ENCODE measurements at regions not wholly inside any gene's neighbourhood (a gene's known extent, or its start where the extent isn't known, plus 50 kb on each side); places are given as distances from the start of the nearest gene placed in this dataset.
"Not testable (repeated sequence)": the region's sequence is repeated elsewhere in the genome, so short reads cannot be mapped to it uniquely, and the experiment has no call there.

DNA sequence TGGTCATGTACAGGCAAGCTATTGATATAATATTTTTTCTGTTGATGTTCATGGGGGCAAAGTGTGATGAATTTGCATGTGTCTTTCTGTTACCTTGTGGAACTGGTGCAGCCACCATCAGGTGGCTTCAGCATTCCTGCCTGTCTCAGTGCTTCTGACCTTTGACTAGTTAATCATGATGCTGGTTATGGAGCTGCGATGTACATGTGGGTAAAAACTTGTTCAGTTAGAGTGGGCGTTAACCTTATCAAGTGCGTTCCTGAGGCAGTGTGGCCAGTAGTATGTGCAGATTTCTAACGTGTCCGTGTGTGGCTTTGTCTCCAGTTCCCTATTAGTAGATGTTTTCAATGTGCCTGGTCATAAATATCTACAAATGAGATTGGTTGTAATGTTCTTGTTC lies 127.4 kb upstream of the ZSWIM2 start:
- TF ChIP-seq, protein P1, sequence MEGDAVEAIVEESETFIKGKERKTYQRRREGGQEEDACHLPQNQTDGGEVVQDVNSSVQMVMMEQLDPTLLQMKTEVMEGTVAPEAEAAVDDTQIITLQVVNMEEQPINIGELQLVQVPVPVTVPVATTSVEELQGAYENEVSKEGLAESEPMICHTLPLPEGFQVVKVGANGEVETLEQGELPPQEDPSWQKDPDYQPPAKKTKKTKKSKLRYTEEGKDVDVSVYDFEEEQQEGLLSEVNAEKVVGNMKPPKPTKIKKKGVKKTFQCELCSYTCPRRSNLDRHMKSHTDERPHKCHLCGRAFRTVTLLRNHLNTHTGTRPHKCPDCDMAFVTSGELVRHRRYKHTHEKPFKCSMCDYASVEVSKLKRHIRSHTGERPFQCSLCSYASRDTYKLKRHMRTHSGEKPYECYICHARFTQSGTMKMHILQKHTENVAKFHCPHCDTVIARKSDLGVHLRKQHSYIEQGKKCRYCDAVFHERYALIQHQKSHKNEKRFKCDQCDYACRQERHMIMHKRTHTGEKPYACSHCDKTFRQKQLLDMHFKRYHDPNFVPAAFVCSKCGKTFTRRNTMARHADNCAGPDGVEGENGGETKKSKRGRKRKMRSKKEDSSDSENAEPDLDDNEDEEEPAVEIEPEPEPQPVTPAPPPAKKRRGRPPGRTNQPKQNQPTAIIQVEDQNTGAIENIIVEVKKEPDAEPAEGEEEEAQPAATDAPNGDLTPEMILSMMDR (IDR thresholded peaks at IDR 0.05; ENCODE audit: insufficient read depth, low read length, poor library complexity, severe bottlenecking): no peak

GRCh38 chr2:186972281-186972970 lies 123.5 kb upstream of the ZSWIM2 start:
- no peaks in the 10 kb centered on the region for H3K27me3 ChIP-seq (ENCODE audit: control insufficient read depth, insufficient read depth, low read length)
- no peak overlapping the region for H3K4me3 ChIP-seq (ENCODE audit: low read depth, low read length)
- H3K36me3 ChIP-seq (ENCODE audit: control insufficient read depth, insufficient read depth, low read length): no peaks in the 10 kb centered on the region
- TF ChIP-seq, protein P1 (IDR thresholded peaks at IDR 0.05; ENCODE audit: insufficient read depth, low read length, poor library complexity, severe bottlenecking): no peak
- DNase-seq (ENCODE audit: low read depth): no peak

More for the DNA sequence above, 127.4 kb upstream of the ZSWIM2 start:
- Histone ChIP-seq H3K36me3 (ENCODE audit: control insufficient read depth, insufficient read depth, low read length) (no peaks in the 10 kb centered on the region), H3K4me3 (ENCODE audit: low read depth, low read length) (no peak overlapping the region), H3K27me3 (ENCODE audit: control insufficient read depth, insufficient read depth, low read length) (no peaks in the 10 kb centered on the region)
- DNase-seq (ENCODE audit: low read depth): no peak

DNA sequence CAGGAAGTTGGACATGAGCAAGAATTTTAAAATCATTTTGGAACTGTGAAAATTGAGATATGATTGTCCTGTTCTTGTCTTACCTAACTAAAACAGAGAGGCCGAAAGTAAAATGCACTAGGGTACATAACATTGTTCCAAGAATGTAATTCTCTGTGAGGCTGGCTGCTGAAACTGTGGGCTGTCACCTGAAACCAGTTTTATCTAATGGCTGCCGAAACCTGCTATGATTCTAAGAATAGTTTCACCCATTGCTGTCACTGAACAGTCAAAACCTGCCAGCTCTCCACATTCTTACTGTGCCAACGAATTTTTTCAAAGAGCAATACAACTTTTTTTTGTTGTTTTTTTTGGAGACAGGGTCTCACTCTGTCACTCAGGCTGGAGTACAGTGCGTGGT lies 119.3 kb upstream of the ZSWIM2 start:
- Histone ChIP-seq H3K36me3 (ENCODE audit: control insufficient read depth, insufficient read depth, low read length) (no peaks in the 10 kb centered on the region), H3K27me3 (ENCODE audit: control insufficient read depth, insufficient read depth, low read length) (no peaks in the 10 kb centered on the region), H3K4me3 (ENCODE audit: low read depth, low read length) (no peak overlapping the region)
- TF ChIP-seq, protein P1 (IDR thresholded peaks at IDR 0.05; ENCODE audit: insufficient read depth, low read length, poor library complexity, severe bottlenecking): no peak
- no peak for DNase-seq (ENCODE audit: low read depth)

DNA sequence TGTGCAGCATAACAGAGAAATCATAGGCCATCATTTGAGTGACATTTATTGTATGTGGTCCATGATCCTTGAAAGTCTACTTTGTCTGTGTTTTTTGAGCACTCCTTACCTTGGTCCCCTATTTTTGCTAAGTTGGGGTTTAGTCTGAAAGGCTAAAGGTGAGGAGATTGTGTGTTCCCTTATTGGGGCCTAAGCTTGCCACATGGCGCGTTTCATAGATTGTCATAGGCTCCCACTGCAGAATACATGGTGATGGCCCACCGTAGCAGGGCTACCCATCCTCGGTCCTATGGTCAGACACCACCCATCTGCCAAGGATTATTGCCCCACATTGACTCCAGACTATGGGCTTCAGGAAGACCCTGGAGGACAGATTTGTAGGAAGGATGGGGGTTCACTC lies 117.0 kb upstream of the ZSWIM2 start:
- TF ChIP-seq, protein P1 (IDR thresholded peaks at IDR 0.05; ENCODE audit: insufficient read depth, low read length, poor library complexity, severe bottlenecking): no peak
- DNase-seq (ENCODE audit: low read depth): no peak
- Histone ChIP-seq H3K27me3 (ENCODE audit: control insufficient read depth, insufficient read depth, low read length) (no peaks in the 10 kb centered on the region), H3K4me3 (ENCODE audit: low read depth, low read length) (no peak overlapping the region), H3K36me3 (ENCODE audit: control insufficient read depth, insufficient read depth, low read length) (no peaks in the 10 kb centered on the region)

GRCh38 chr2:186962085-186962747 lies 113.2 kb upstream of the ZSWIM2 start:
- Histone ChIP-seq H3K4me3 (ENCODE audit: low read depth, low read length) (no peak overlapping the region), H3K27me3 (ENCODE audit: control insufficient read depth, insufficient read depth, low read length) (no peaks in the 10 kb centered on the region), H3K36me3 (ENCODE audit: control insufficient read depth, insufficient read depth, low read length) (no peaks in the 10 kb centered on the region)
- DNase-seq (ENCODE audit: low read depth): no peak
- TF ChIP-seq, protein P1 (IDR thresholded peaks at IDR 0.05; ENCODE audit: insufficient read depth, low read length, poor library complexity, severe bottlenecking): no peak

DNA sequence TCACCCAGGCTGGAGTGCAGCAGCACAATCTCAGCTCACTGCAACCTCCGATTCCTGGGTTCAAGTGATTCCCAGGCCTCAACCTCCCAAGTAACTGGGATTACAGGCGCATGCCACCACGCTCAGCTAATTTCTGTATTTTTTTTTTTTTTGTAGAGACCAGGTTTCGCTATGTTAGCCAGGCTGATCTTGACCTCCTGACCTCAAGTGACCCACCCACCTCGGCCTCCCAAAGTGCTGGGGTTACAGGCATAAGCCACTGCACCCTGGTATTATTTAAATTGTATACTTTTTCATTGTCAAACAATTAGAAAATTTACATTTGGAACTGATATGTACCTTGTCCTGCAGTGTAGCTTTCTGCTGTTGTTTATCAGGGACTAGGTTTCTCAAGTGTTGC lies 111.3 kb upstream of the ZSWIM2 start:
- H3K36me3 ChIP-seq (ENCODE audit: control insufficient read depth, insufficient read depth, low read length); H3K27me3 ChIP-seq (ENCODE audit: control insufficient read depth, insufficient read depth, low read length): not testable (repeated sequence)

More for the DNA sequence above, 111.3 kb upstream of the ZSWIM2 start:
- H3K4me3 ChIP-seq (ENCODE audit: low read depth, low read length); DNase-seq (ENCODE audit: low read depth): not testable (repeated sequence)
